Activated naive CD4-positive, alpha-beta T cell treated with anti-CD3 and anti-CD28 coated beads, Interleukin-2, amount 50 U/mL, for 16 hours (primary cell): ENCODE measurements at regions not wholly inside any gene's neighbourhood (a gene's known extent, or its start where the extent isn't known, plus 50 kb on each side); places are given as distances from the start of the nearest gene placed in this dataset.
"Not testable (repeated sequence)": the region's sequence is repeated elsewhere in the genome, so short reads cannot be mapped to it uniquely, and the experiment has no call there.

Experiments
- DNase-seq: peaks from one replicate; pipeline ENCODE4 v3.0.0-alpha.2; 2020

DNA sequence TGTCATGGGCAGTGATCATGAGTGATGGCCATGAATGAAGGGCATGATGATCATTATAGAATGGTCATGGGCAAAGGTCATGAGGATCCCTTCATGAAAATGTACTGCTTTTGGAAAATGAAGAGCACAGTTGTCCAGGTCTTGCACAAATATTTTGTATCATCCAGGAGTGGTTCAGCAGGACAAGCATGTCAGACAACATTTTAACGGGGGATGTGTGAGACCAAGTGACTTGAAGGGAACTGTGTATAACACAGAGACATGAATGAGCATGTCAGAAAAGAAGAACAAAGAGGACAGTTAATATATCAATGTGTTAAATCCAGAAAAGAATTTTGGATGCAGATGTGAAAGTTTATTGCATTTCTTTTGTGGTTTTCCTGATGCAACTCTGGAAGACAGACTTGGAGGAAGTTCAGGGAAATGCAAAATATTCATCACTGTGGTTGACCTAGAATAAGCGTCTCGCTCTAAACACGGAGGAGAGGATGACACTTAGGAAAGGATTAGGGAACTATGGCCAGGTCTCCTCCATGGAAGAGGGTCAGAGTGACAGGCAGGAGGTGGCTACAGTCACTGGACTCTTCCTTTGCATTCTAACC, 116.1 kb upstream of the IRX4 start:
- DNase-seq, result no peak

DNA sequence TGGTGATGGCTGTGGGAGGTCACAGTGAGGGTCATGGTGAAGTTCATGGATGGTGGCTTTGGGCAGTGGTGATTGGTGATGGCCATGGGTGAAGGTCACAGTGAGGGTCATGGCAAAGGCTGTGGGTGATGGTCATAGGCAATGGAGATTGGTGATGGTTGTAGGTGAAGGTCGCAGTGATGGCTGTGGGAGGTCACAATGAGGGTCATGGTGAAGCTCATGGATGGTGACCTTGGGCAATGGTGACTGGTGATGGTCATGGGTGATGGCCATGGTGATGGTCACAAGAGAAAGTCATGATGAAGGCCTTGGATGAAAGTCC, 115.6 kb upstream of the IRX4 start:
- no peak for DNase-seq

DNA sequence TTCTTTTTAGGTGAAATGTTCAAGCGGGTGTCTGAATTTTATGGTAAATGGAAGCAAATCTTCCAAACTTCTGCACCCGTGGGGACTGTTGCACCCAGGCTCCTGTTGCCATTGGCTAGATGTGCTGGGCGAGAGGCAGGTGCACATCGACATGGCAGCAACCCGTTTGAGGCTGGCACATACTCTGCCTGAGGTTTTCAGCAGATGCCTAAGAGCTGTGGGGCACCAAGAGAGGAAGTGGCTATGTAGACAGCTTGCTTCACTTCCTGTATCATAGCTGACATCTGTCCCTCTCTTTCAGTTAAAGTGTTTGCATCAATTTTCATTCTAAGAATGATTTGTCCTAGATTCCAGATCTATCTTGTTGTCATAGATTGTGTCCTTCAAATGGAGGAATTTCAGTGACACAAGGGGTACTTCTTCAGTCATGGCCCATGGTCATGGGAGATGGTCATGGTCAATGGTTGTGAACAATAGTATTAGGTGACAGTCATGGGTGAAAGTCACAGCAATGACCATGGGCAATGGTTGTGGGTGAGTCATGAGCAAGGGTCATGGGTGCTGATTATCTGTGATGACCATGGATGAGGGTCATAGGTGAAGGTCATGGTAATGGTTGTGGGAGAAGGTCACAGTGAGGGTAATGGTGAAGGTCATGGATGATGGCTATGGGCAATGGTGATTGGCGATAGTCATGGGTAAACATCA, 115.1 kb upstream of the IRX4 start:
- no peak for DNase-seq

DNA sequence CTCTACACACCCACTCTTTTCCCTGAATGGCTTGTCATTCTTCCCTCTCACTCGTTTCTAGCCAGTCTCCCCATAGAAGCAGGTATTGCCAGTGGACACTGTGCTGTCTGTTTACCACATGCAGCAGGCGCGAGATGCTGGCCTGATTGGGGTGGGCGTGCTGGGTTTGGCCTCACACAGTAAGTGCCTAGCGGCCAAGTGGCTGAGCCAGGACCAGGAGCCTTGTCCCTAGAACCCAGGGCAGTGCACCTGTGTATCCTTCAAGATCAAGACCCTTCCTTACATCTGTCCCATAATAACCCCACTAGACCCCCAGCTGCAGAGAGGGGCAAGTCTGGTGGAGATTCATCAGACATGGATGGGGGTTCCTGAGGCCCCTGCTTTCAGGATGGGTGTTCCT, 112.8 kb upstream of the IRX4 start:
- DNase-seq, result no peak

- no peak for DNase-seq
These were observed 104.7 kb upstream of the IRX4 start for GRCh38 chr5:1987471-1987870.

- DNase-seq, result no peak
These were observed 103.1 kb upstream of the IRX4 start for GRCh38 chr5:1985781-1986180.

- DNase-seq, result no peak
These were observed 101.4 kb upstream of the IRX4 start for GRCh38 chr5:1983919-1984695.

DNA sequence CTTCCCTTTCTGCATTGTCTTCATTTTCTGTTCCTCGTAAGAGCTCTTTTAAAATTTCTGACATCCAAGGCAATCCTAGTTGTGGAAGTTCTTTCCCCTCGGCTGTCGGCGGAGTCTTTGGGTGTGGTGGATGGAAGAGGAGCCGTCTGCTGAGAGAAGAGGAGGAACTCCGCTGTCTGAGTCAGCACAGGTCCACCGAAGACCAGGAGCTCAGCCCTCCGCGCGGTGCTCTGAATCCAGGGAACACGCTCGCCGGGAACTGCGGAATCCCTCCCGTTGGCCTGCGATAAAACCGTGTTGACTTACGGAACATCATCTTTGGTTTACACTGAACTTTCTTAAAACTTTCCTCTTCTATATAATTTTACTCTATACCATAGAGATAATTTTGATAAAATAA, 100.7 kb upstream of the IRX4 start:
- no peak for DNase-seq

DNA sequence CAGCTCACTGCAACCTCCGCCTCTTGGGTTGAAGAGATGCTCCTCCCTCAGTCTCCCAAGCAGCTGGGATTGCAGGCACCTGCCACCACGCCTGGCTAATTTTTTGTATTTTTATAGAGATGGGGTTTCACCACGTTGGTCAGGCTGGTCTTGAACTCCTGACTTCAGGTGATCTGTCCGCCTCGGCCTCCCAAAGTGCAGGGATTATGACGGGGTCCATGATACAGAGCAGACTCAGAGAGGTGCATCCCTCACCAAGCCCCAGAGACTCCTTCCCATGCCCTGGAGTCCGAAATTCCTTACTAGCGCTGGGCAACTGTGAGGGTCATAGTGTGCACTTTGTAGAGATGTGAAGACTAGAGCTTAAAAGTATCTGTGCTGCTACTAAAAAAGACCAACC, 99.8 kb upstream of the IRX4 start:
- DNase-seq, result not testable (repeated sequence)

DNA sequence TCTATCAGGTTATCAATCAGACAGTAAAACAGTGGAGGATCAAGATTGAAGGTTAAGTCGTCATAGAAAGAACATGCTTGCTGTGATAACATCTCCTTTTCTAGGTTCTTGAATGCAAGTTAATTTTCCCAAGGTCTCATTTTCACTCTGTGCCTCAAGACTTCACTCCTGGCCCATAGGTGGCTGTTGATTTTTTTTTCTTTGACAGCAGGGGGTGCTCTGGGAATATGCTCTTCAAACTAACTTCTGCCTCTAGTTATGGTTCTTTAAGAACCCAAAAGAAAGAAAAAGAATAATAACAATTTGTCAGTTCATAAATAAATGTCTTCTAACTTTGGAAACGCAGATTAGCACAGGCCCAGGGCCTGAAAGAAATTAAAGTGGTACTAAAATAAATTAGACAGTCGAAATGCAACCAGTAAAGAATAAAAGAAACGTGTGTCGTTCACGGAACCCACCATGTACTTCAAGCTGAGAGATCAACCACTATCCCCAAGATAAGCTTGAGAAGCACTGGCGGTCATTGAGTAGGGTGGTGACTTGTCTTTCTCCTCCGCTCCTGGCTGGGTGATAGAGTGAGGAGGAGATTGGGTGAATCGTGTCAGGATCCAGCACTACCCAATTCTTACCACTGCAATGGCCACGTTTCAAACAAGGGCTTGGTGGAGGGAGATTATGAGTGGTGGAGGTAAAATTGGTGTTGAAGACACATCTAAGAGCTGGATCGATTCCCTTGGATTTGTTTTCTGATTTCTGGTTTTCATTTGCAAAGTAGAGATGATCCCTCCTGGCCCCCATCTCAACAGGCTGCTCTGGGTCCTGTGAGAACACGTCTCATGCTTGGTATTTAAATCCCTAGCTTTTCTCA, 93.4 kb upstream of the IRX4 start:
- no peak for DNase-seq

DNA sequence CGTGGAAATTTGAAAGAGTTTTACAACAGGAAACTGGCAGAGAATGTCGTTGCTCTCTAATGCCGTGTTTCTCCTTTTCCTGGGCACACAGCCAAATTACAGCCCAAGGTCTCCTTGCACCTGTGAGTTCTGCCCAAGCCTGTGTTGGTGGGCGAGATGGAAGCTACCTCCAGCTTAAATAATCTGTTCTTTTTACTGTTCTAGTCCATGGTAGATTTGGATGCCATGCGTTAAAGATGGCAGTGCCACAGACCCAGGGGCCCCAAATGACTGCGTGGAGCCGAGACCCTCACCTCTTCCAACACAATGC, 92.6 kb upstream of the IRX4 start:
- no peak for DNase-seq

DNA sequence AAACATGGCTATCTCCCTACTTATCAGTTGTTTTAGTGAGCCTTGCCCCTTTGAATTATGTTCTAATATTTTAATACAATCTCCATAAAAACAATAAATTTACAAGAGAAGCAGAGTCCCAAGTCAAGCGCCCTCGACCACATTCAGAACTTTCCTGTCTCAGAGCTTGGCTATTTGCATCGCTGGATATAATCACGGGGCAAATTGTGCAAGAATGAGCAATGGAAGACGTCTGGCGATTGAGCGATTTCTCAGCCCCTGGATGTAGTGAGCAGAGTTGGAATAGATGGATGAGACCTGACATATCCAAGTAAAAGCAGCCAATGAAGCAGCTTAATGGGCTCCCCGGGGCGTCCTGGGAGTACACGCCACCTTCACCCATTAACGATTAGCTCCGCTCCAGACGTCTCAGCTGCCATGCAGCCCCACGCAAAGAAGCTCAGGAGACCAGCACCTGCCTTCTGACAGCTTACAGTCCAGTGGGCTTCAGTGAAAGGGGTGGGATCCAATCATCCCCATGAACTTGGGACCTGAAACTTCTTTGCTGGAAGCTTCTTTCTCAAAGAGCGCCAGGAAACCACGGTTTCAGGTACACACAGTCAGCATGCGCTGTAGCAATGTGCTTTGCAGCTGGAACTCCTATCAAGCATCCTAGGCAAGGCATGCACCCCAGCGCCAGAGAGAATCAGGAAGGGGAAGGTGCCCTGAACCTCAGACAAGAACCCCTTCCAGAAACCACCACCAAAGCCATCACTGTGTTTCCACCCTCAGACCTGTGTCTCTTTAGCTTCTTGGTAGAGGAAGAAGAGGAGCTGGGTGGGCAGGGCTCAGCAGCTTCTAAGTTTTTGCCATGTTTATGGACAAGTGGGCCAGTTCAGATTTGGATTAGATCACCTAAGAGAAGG, 92.0 kb upstream of the IRX4 start:
- no peak for DNase-seq

GRCh38 chr5:1974081-1974480, 91.4 kb upstream of the IRX4 start:
- DNase-seq, result no peak

GRCh38 chr5:1973391-1974013, 90.8 kb upstream of the IRX4 start:
- no peak for DNase-seq

DNA sequence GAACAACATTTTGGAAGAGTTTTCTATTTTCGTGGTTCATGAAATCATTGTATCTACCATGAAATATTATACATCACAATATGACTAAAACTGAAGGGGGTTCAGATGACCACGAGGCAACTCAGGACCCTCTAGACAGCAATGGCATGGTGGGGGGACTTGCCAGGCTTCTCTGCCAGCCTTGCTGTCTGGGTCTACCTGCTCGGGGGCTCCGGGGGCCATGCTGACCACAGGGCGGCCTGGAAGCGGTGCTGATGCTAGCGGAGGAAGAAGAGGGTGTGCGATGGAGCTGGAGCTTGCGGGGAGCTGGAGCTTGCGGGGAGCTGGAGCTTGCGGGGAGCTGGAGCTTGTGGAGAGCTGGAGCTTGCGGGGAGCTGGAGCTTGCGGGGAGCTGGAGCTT, 89.2 kb upstream of the IRX4 start:
- DNase-seq, result no peak

DNA sequence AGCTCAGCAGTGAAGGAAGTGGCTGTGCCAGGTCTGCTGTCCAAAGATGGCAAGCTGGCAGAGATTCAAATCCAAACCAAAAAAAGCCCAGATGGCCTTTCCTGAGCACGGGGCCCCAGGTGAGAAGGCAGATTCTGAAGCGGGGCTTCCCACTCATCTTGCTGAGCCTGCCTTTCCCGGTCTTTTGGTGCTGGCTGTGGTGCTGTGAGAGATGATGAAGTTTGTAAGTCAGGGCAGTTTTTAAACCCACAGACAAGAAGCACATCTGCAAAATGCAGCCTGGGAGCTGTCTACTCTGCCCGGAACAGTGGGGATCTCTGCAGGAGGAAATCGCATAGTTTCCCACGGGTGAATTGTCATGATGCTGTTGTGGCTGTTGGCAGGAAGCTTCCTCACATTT, 85.0 kb upstream of the IRX4 start:
- DNase-seq, result no peak

- no peak for DNase-seq
These were observed 83.7 kb upstream of the IRX4 start for GRCh38 chr5:1966461-1966860.

DNA sequence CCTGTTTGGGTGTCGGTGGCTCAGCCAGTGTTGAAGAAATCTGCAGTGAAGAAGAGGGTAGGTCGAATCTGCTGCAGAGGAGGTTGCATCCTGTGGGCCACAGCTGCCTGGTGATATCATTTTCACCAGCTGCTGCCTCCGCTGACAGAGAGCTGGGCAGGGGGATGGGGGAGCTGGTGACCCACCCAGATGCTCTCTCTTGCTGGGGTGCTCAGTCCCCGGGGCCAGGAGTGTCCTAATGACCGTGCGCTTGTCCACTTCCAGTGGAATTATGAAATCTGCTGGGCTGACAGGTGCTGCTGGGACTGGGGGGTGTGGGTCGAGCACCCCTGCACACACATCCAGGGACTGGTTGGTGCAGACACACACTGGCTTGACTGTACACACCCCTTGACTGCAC, 83.2 kb upstream of the IRX4 start:
- DNase-seq, result no peak

DNA sequence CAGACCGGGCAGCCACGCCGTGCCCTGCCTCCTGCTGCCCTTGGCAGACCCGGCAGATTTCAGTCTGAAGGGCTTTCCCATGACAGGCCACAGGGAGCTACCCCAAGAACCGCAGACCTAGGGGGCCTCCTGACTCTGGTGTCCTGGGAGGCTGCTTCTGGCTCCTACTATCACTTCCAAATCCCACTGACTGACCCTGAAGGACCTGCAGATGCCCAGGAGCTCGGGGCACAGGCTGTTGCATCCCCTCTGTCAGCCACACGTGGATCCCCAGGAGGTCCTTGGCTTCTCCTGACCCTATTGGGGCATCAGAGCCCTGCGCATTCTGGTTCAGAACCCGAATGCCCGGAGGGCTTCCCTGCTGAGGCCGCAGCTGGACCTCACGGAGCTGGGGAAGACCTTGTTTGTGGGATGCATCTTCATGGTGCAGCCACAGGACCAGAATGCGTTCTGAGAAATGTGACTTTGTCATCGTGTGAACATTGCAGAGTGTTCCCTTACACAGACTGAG, 81.3 kb upstream of the IRX4 start:
- no peak for DNase-seq

GRCh38 chr5:1963358-1963757, 80.6 kb upstream of the IRX4 start:
- DNase-seq, result no peak

DNA sequence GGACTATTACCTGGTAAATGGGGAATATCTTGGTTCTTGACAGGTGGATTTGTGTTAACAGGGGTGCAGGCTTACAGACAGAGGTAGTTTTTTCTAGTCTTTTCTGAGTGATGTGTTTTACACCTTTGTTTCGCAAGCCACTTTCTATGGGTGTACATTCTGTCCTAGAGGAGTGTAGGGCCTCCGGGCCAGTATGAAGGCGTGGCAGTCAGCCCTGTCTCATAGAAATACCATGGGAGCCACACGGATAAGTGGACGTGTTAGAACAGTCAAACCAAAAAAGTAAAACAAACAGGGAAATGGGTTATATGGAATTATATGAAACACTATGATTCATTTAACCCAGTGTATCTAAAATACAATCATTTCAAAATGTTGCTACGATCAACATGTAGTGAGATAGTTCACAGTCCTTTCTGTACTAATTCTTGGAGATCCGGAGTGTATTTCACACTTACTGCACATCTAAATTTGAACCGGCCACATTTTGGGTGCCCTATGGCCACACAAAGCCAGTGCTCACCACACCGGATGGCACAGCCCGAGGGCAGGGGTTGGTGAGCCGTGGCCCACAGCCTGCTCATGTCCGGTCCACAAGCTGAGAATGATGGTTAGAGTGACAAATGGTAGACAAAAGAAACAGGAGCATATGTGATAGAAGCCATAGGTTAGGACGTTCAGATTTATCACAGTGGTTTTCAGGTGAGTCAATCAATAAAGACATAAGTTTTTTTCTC, 80.1 kb upstream of the IRX4 start:
- no peak for DNase-seq
